Spleen (tissue), 11 donors: ENCODE measurements at regions not wholly inside any gene's neighbourhood (a gene's known extent, or its start where the extent isn't known, plus 50 kb on each side); places are given as distances from the start of the nearest gene placed in this dataset.
"Not testable (repeated sequence)": the region's sequence is repeated elsewhere in the genome, so short reads cannot be mapped to it uniquely, and the experiment has no call there.

Experiments
- DNase-seq: peaks from one replicate; pipeline ENCODE4 v3.0.0-alpha.2; 2020
- H3K27ac ChIP-seq, 8 donors: fragments of 200-600 bp; sonication (generic) in 7 of 8; 1 replicate in 4 of 8; 2 replicates in 4 of 8; pipeline versions ENCODE4 v1.5.0 to v1.8.0; 2016 to 2021; ENCODE audit warnings: inconsistent platforms in 4 of 8, mild to moderate bottlenecking in 4 of 8, moderate library complexity in 1 of 8
- H3K27me3 ChIP-seq, 7 donors: fragments of 200-600 bp; sonication (generic) in 6 of 7; replicated peaks in 1 of 7; 1 replicate in 4 of 7; 2 replicates in 3 of 7; pipeline versions ENCODE4 v1.5.0 to v1.8.0; 2016 to 2021; ENCODE audit warnings: inconsistent platforms in 3 of 7, mild to moderate bottlenecking in 1 of 7
- H3K36me3 ChIP-seq, 6 donors: fragments of 200-600 bp; sonication (generic) in 5 of 6; 1 replicate in 4 of 6; 2 replicates in 2 of 6; pipeline versions ENCODE4 v1.5.0 to v1.8.0; 2016 to 2021; ENCODE audit warnings: inconsistent platforms in 2 of 6
- H3K4me1 ChIP-seq, 6 donors: fragments of 200-600 bp; sonication (generic) in 5 of 6; 1 replicate in 3 of 6; 2 replicates in 3 of 6; pipeline versions ENCODE4 v1.5.0 to v1.8.0; 2016 to 2021; ENCODE audit warnings: inconsistent platforms in 3 of 6
- H3K4me3 ChIP-seq, 8 donors: fragments of 200-600 bp; sonication (generic) in 7 of 8; 1 replicate in 4 of 8; 2 replicates in 4 of 8; pipeline versions ENCODE4 v1.5.0 to v1.8.0; 2016 to 2021; ENCODE audit warnings: inconsistent platforms in 4 of 8, mild to moderate bottlenecking in 4 of 8, moderate library complexity in 2 of 8
- H3K9me3 ChIP-seq, 8 donors: fragments of 200-600 bp; sonication (generic) in 7 of 8; 1 replicate in 4 of 8; 2 replicates in 4 of 8; pipeline versions ENCODE4 v1.5.0 to v1.8.0; 2016 to 2021; ENCODE audit warnings: inconsistent platforms in 4 of 8
- CTCF ChIP-seq, 11 experiments: fragments of 200-600 bp in 7 of 11; fragments of 450-650 bp in 4 of 11; sonication (generic) in 4 of 11; IDR thresholded peaks in 8 of 11; conservative IDR thresholded peaks in 3 of 11; 1 replicate in 7 of 11; 2 replicates in 4 of 11; pipeline versions ENCODE4 v1.4.0 to v1.8.0; 2016 to 2021; ENCODE audit warnings: antibody characterized with exemption in 11 of 11, inconsistent platforms in 4 of 11, mild to moderate bottlenecking in 1 of 11
- POLR2A ChIP-seq, 3 donors: fragments of 450-650 bp; IDR thresholded peaks; one replicate each; pipeline ENCODE4 v1.5.1; 2017; ENCODE audit warnings: antibody characterized with exemption in 3 of 3, mild to moderate bottlenecking in 1 of 3
- POLR2AphosphoS5 ChIP-seq, 3 donors: sonication (generic); formaldehyde crosslinking; IDR thresholded peaks; one replicate each; pipeline ENCODE4 v1.5.1; 2017; ENCODE audit warnings: antibody characterized with exemption in 3 of 3
- WGBS, 5 donors: extraction: QIAGEN DNeasy Blood & Tissue Kit in 3 of 5; methylation state at CpG; one replicate each; pipeline versions ENCODE4 v1.1.5 to v1.1.7; 2013 to 2018; 5-methylcytosine and 5-hydroxymethylcytosine counted together
- intact Hi-C: fragments of 100-400 bp; cut with DNase I; formaldehyde crosslinking; loops from one replicate; pipeline ENCODE4 v1.15.0; 2023; ENCODE audit warnings: low total_unique reads
- donor health status: healthy with polysubstance abuse.
- donor health status: DM: no; HTN: no; CAD: no; lungs with moderate emphysema.
- donor health status: DM: no; HTN: no; CAD: no.
- donor health status: Bipolar disorder and iron deficiency.
- donor health status: healthy.
- donor health status: DM: no; HTN: no; CAD: no.
- donor health status: DM: yes; HTN: yes; CAD: no.

GRCh38 chr2:184314829-184315228, 283.5 kb upstream of the ZNF804A start:
- Histone ChIP-seq H3K4me3 (no peak overlapping the region), H3K36me3 (no peaks in the 10 kb centered on the region), H3K27me3 (no peaks in the 10 kb centered on the region), H3K4me1 (no peaks in the 10 kb centered on the region), H3K27ac (no peak overlapping the region), H3K9me3 (no peaks in the 10 kb centered on the region)
- intact Hi-C loops = no loop called here
- 82 to 87% (median 85%) methylated on average over 2 of the region's 2 CpGs for WGBS, 5 donors
- TF ChIP-seq POLR2A (IDR thresholded peaks at IDR 0.05) (no peak), POLR2AphosphoS5 (IDR thresholded peaks at IDR 0.05) (no peak), CTCF (IDR thresholded peaks at IDR 0.05 in 8 of 11, conservative IDR thresholded peaks at IDR 0.05 in 3 of 11) (no peak)
- no peak for DNase-seq

- H3K27me3 ChIP-seq = no peaks in the 10 kb centered on the region
- no peak for DNase-seq
- H3K27ac ChIP-seq = no peak overlapping the region
- H3K4me3 ChIP-seq = no peak overlapping the region
- no peaks in the 10 kb centered on the region for H3K4me1 ChIP-seq
- no peaks in the 10 kb centered on the region for H3K9me3 ChIP-seq
- intact Hi-C loops = no loop called here
- 55 to 78% (median 75%) methylated on average over 2 of the region's 2 CpGs for WGBS, 5 donors
- TF ChIP-seq CTCF (IDR thresholded peaks at IDR 0.05 in 8 of 11, conservative IDR thresholded peaks at IDR 0.05 in 3 of 11) = no peak
- no peak for TF ChIP-seq POLR2AphosphoS5 (IDR thresholded peaks at IDR 0.05)
- no peak for TF ChIP-seq POLR2A (IDR thresholded peaks at IDR 0.05)
- no peaks in the 10 kb centered on the region for H3K36me3 ChIP-seq
These were observed 281.4 kb upstream of the ZNF804A start for GRCh38 chr2:184316921-184317320.

- no peaks in the 10 kb centered on the region for H3K4me1 ChIP-seq
- no peak for TF ChIP-seq CTCF (IDR thresholded peaks at IDR 0.05 in 8 of 11, conservative IDR thresholded peaks at IDR 0.05 in 3 of 11)
- TF ChIP-seq POLR2A (IDR thresholded peaks at IDR 0.05) = no peak
- no peak for TF ChIP-seq POLR2AphosphoS5 (IDR thresholded peaks at IDR 0.05)
- DNase-seq = no peak
- no peaks in the 10 kb centered on the region for H3K36me3 ChIP-seq
- WGBS, 5 donors = 73 to 91% (median 88%) methylated on average over 3 of the region's 3 CpGs
- intact Hi-C loops = no loop called here
- no peak overlapping the region for H3K27ac ChIP-seq
- H3K9me3 ChIP-seq = peaks cover 0 to 5% (median 0%) of the 10 kb centered on the region in 8 donors
- no peaks in the 10 kb centered on the region for H3K27me3 ChIP-seq
- no peak overlapping the region for H3K4me3 ChIP-seq
These were observed 275.7 kb upstream of the ZNF804A start for GRCh38 chr2:184322615-184323014.

- no peaks in the 10 kb centered on the region for H3K27me3 ChIP-seq
- H3K36me3 ChIP-seq = no peaks in the 10 kb centered on the region
- H3K4me3 ChIP-seq = no peak overlapping the region
- TF ChIP-seq POLR2A (IDR thresholded peaks at IDR 0.05) (no peak), CTCF (IDR thresholded peaks at IDR 0.05 in 8 of 11, conservative IDR thresholded peaks at IDR 0.05 in 3 of 11) (no peak), POLR2AphosphoS5 (IDR thresholded peaks at IDR 0.05) (no peak)
- H3K4me1 ChIP-seq = no peaks in the 10 kb centered on the region
- H3K9me3 ChIP-seq = peaks cover 0 to 8% (median 0%) of the 10 kb centered on the region in 8 donors
- H3K27ac ChIP-seq = no peak overlapping the region
- no peak for DNase-seq
- 84 to 90% (median 89%) methylated on average over 2 of the region's 2 CpGs for WGBS, 5 donors
- intact Hi-C loops = no loop called here
These were observed 272.3 kb upstream of the ZNF804A start for GRCh38 chr2:184326066-184326465.

- H3K4me1 ChIP-seq, H3K36me3 ChIP-seq, H3K4me3 ChIP-seq, H3K27ac ChIP-seq, H3K27me3 ChIP-seq, intact Hi-C loops, H3K9me3 ChIP-seq: not testable (repeated sequence)
- DNase-seq = peak; percentile 61
- 82 to 88% (median 86%) methylated on average over 23 to 30 of the region's 30 CpGs for WGBS, 5 donors
These were observed 270.5 kb upstream of the ZNF804A start for GRCh38 chr2:184327805-184328204.

GRCh38 chr2:184330561-184330960, 267.8 kb upstream of the ZNF804A start:
- H3K4me1 ChIP-seq, H3K4me3 ChIP-seq, H3K27ac ChIP-seq, intact Hi-C loops, H3K36me3 ChIP-seq, H3K9me3 ChIP-seq, H3K27me3 ChIP-seq: not testable (repeated sequence)
- 94 to 97% (median 94%) methylated on average over 18 of the region's 18 CpGs for WGBS, 5 donors
- DNase-seq = peak; percentile 24
